ENCODE measurements at regions not wholly inside any gene's neighbourhood (a gene's known extent, or its start where the extent isn't known, plus 50 kb on each side); places are given as distances from the start of the nearest gene placed in this dataset.

GRCh38 chr5:154565123-154565522 is 87.1 kb upstream of the HAND1 start:
- Mint-ChIP-seq H3K27me3 (ENCODE audit: unreplicated experiment) (peaks cover 37% of the 10 kb centered on the region), H3K9me3 (ENCODE audit: low read depth, unreplicated experiment) (no peaks in the 10 kb centered on the region), H3K4me3 (ENCODE audit: low read depth, unreplicated experiment) (no peak overlapping the region), H3K4me1 (ENCODE audit: low read depth, unreplicated experiment) (no peaks in the 10 kb centered on the region), H3K36me3 (ENCODE audit: insufficient read depth, unreplicated experiment) (no peaks in the 10 kb centered on the region), H3K27ac (ENCODE audit: unreplicated experiment) (no peak overlapping the region)
- no peak for DNase-seq
- no peak for TF ChIP-seq CTCF (IDR thresholded peaks at IDR 0.05; ENCODE audit: unreplicated experiment)
- BruUV-seq (replicated peaks) = no TSS peak
- intact Hi-C loops (cut with micrococcal nuclease; ENCODE audit: unreplicated experiment) = no loop called here
- CTCF ChIA-PET = interaction anchor here (0.7 kb wide), 1 partner anchor 171 kb away, joined by 4 read pairs; no protein-coding TSS in a partner anchor

GRCh38 chr5:154562244-154562880 is 84.3 kb upstream of the HAND1 start:
- no peaks in the 10 kb centered on the region for H3K36me3 Mint-ChIP-seq (ENCODE audit: insufficient read depth, unreplicated experiment)
- no peak for DNase-seq
- H3K27ac Mint-ChIP-seq (ENCODE audit: unreplicated experiment) = no peak overlapping the region
- no peak overlapping the region for H3K4me3 Mint-ChIP-seq (ENCODE audit: low read depth, unreplicated experiment)
- no peaks in the 10 kb centered on the region for H3K4me1 Mint-ChIP-seq (ENCODE audit: low read depth, unreplicated experiment)
- H3K27me3 Mint-ChIP-seq (ENCODE audit: unreplicated experiment) = peaks cover 32% of the 10 kb centered on the region
- BruUV-seq (replicated peaks) = no TSS peak
- CTCF ChIA-PET = no interaction called here
- no peak for TF ChIP-seq CTCF (IDR thresholded peaks at IDR 0.05; ENCODE audit: unreplicated experiment)
- intact Hi-C loops (cut with micrococcal nuclease; ENCODE audit: unreplicated experiment) = no loop called here
- H3K9me3 Mint-ChIP-seq (ENCODE audit: low read depth, unreplicated experiment) = no peaks in the 10 kb centered on the region

- H3K27ac Mint-ChIP-seq (ENCODE audit: unreplicated experiment) = no peak overlapping the region
- CTCF ChIA-PET = interaction anchor here (0.6 kb wide), 1 partner anchor 1460 kb away, joined by 3 read pairs; no protein-coding TSS in a partner anchor
- H3K4me1 Mint-ChIP-seq (ENCODE audit: low read depth, unreplicated experiment) = no peaks in the 10 kb centered on the region
- no peaks in the 10 kb centered on the region for H3K36me3 Mint-ChIP-seq (ENCODE audit: insufficient read depth, unreplicated experiment)
- TF ChIP-seq CTCF (IDR thresholded peaks at IDR 0.05; ENCODE audit: unreplicated experiment) = no peak
- intact Hi-C loops (cut with micrococcal nuclease; ENCODE audit: unreplicated experiment) = no loop called here
- peaks cover 5% of the 10 kb centered on the region for H3K27me3 Mint-ChIP-seq (ENCODE audit: unreplicated experiment)
- H3K9me3 Mint-ChIP-seq (ENCODE audit: low read depth, unreplicated experiment) = no peaks in the 10 kb centered on the region
- no TSS peak for BruUV-seq (replicated peaks)
- no peak overlapping the region for H3K4me3 Mint-ChIP-seq (ENCODE audit: low read depth, unreplicated experiment)
- no peak for DNase-seq
These were observed 81.6 kb upstream of the HAND1 start for GRCh38 chr5:154559398-154560276.

GRCh38 chr5:154557548-154557947 is 79.5 kb upstream of the HAND1 start:
- BruUV-seq (replicated peaks) = no TSS peak
- no peak for DNase-seq
- H3K4me3 Mint-ChIP-seq (ENCODE audit: low read depth, unreplicated experiment) = no peak overlapping the region
- no peaks in the 10 kb centered on the region for H3K9me3 Mint-ChIP-seq (ENCODE audit: low read depth, unreplicated experiment)
- no peaks in the 10 kb centered on the region for H3K27me3 Mint-ChIP-seq (ENCODE audit: unreplicated experiment)
- TF ChIP-seq CTCF (IDR thresholded peaks at IDR 0.05; ENCODE audit: unreplicated experiment) = no peak
- H3K4me1 Mint-ChIP-seq (ENCODE audit: low read depth, unreplicated experiment) = no peaks in the 10 kb centered on the region
- CTCF ChIA-PET = no interaction called here
- no peaks in the 10 kb centered on the region for H3K36me3 Mint-ChIP-seq (ENCODE audit: insufficient read depth, unreplicated experiment)
- no peak overlapping the region for H3K27ac Mint-ChIP-seq (ENCODE audit: unreplicated experiment)
- intact Hi-C loops (cut with micrococcal nuclease; ENCODE audit: unreplicated experiment) = no loop called here
